A549 (cell line): ENCODE measurements at regions not wholly inside any gene's neighbourhood (a gene's known extent, or its start where the extent isn't known, plus 50 kb on each side); places are given as distances from the start of the nearest gene placed in this dataset.

ENCODE experiments used
- BHLHE40 ChIP-seq: IDR thresholded peaks from 2 replicates; pipeline ENCODE4 v1.6.1; 2012; ENCODE audit warnings: low read depth, low read length, inconsistent platforms
- CTCF ChIP-seq: fragments of >200 bp; sonication (Bioruptor Twin); formaldehyde crosslinking; IDR thresholded peaks from 3 replicates; pipeline ENCODE4 v1.5.1; 2016
- EHMT2 ChIP-seq: fragments of 200-600 bp; sonication (generic); IDR thresholded peaks from 2 replicates; pipeline ENCODE4 v1.6.1; 2016; ENCODE audit warnings: antibody characterized with exemption, low read depth, mild to moderate bottlenecking, moderate library complexity
- ELK1 ChIP-seq: fragments of 150-350 bp; IDR thresholded peaks from 2 replicates; pipeline ENCODE4 v1.6.1; 2014; ENCODE audit warnings: low read depth, mild to moderate bottlenecking, low read length
- KDM5A ChIP-seq: fragments of 200-600 bp; sonication (generic); IDR thresholded peaks from 2 replicates; pipeline ENCODE4 v1.6.1; 2016; ENCODE audit warnings: antibody characterized with exemption, mild to moderate bottlenecking
- MAX ChIP-seq: IDR thresholded peaks from 2 replicates; pipeline ENCODE4 v1.6.1; 2012
- MAZ ChIP-seq: fragments of 150-350 bp; IDR thresholded peaks from 2 replicates; pipeline ENCODE4 v1.6.1; 2014; ENCODE audit warnings: antibody characterized with exemption, low read depth, low read length, borderline replicate concordance
- PHF8 ChIP-seq: fragments of 200-600 bp; sonication (generic); IDR thresholded peaks from 2 replicates; pipeline ENCODE4 v1.6.1; 2016; ENCODE audit warnings: low read depth, mild to moderate bottlenecking, antibody characterized with exemption, moderate library complexity, borderline replicate concordance
- POLR2A ChIP-seq: IDR thresholded peaks from 2 replicates; pipeline ENCODE4 v1.6.1; 2012; ENCODE audit warnings: mild to moderate bottlenecking, low read length
- POLR2AphosphoS2 ChIP-seq: conservative IDR thresholded peaks from 2 replicates; pipeline ENCODE4 v1.6.1; 2012; ENCODE audit warnings: low read length, improper control_type of control experiment, inconsistent platforms
- RCOR1 ChIP-seq: fragments of 150-350 bp; IDR thresholded peaks from 2 replicates; pipeline ENCODE4 v1.6.1; 2014; ENCODE audit warnings: antibody characterized with exemption, low read length, low read depth
- RNF2 ChIP-seq: fragments of 200-600 bp; sonication (generic); IDR thresholded peaks from 2 replicates; pipeline ENCODE4 v1.6.1; 2016; ENCODE audit warnings: low read depth, mild to moderate bottlenecking, antibody characterized with exemption, moderate library complexity, borderline replicate concordance
- ZFP36 ChIP-seq: fragments of 450-650 bp; IDR thresholded peaks from 2 replicates; pipeline ENCODE4 v1.6.1; 2014; ENCODE audit warnings: borderline replicate concordance; ENCODE audit not compliant: partially characterized antibody
- TF ChIP-seq, protein P1 (sequence below): fragments of 250-450 bp; sonication (Bioruptor Pico); IDR thresholded peaks from 2 replicates; pipeline ENCODE4 v1.5.0; 2021; ENCODE audit warnings: mild to moderate bottlenecking, moderate library complexity, borderline replicate concordance

GRCh38 chr13:100921139-100921538, 246.5 kb upstream of the TMTC4 start:
- TF ChIP-seq CTCF (no peak), EHMT2 (no peak), MAZ (no peak), ZFP36 (no peak), POLR2A (no peak), KDM5A (no peak), RNF2 (no peak), RCOR1 (no peak), PHF8 (no peak), BHLHE40 (no peak), ELK1 (no peak), MAX (no peak), POLR2AphosphoS2 (no peak)
- TF ChIP-seq, protein P1, sequence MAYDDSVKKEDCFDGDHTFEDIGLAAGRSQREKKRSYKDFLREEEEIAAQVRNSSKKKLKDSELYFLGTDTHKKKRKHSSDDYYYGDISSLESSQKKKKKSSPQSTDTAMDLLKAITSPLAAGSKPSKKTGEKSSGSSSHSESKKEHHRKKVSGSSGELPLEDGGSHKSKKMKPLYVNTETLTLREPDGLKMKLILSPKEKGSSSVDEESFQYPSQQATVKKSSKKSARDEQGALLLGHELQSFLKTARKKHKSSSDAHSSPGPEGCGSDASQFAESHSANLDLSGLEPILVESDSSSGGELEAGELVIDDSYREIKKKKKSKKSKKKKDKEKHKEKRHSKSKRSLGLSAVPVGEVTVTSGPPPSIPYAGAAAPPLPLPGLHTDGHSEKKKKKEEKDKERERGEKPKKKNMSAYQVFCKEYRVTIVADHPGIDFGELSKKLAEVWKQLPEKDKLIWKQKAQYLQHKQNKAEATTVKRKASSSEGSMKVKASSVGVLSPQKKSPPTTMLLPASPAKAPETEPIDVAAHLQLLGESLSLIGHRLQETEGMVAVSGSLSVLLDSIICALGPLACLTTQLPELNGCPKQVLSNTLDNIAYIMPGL (CRISPR knock-in tag): no peak
